Transverse colon (tissue), 3 donors: ENCODE measurements at regions not wholly inside any gene's neighbourhood (a gene's known extent, or its start where the extent isn't known, plus 50 kb on each side); places are given as distances from the start of the nearest gene placed in this dataset.

Experiments used
- CTCF ChIP-seq, 5 experiments: fragments of 200-600 bp in 3 of 5; fragments of 450-650 bp in 2 of 5; sonication (generic) in 3 of 5; IDR thresholded peaks; 1 replicate in 2 of 5; 2 replicates in 3 of 5; pipeline ENCODE4 v1.5.1; 2016 to 2017; ENCODE audit warnings: antibody characterized with exemption in 5 of 5, inconsistent platforms in 3 of 5, mild to moderate bottlenecking in 2 of 5, moderate library complexity in 1 of 5
- POLR2A ChIP-seq: fragments of 450-650 bp; IDR thresholded peaks from one replicate; pipeline ENCODE4 v1.6.1; 2016; ENCODE audit warnings: antibody characterized with exemption, mild to moderate bottlenecking, moderate library complexity

DNA sequence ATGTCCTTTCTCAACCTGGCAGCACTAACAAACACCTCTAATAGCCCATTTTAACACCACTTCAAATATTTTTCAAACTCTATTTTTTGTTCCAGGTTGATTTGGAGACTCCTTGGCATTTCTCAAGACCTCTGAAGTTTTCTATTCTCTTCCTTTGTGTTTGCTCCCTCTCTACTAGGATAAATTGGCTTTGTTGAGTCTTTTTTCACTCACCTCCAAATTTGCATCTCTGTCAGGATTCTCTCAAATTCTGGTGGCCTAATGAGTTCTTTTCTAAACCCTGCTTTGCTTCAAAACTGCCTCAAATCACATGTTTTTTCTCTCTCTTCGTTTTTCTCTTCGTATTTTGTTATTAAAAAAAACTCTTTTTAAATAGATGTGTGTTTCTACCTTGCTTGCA is 582.2 kb upstream of the ADGRL4 start:
- TF ChIP-seq CTCF (IDR thresholded peaks at IDR 0.05) (no peak), POLR2A (no peak)
